Suppressor macrophage treated with lipopolysaccharide for 1 hour (primary cell): ENCODE measurements at regions not wholly inside any gene's neighbourhood (a gene's known extent, or its start where the extent isn't known, plus 50 kb on each side); places are given as distances from the start of the nearest gene placed in this dataset.

ENCODE experiments used
- DNase-seq, 3 donors: peaks; one replicate each; pipeline ENCODE4 v3.0.0-alpha.2; 2020 to 2022

DNA sequence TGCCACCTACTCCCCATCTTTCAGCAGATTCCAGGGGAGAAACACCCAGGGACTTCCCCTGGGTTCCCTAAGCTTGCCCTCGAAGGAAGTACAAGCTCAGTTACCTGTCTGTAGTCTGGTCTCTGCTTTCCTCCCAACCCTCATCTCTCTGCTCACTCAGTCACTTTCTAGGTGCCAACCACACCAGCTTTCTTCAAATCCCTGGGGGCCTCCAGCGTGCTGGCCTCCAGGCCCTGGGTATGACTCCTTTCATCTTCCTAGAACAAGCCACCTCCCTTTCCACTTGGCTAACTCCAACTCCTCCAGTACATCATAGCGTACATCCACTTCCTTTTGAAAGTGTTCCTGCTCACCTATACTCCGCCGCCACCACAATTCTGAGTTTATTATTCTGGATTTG lies 222.6 kb downstream of the SNX18 start:
- DNase-seq, result no peak

DNA sequence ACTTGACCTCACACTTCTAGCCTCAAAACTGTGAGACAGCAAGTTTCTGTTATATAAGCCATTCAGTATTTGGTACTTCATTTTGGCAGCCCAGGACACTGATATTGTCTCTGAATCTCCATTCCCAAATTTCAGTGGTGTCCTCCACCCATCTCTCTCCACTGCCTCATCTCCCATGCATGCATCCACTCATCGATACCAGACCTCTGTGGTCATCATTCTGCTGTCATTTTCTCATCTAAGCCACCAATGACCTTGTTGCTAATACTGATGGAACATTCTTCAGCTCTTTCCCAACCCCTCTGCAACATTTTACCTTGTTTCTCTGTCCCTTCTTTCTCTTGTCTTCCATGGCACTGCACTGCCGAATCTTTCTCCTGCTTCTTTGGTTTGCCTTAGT lies 221.8 kb downstream of the SNX18 start:
- DNase-seq, result no peak

DNA sequence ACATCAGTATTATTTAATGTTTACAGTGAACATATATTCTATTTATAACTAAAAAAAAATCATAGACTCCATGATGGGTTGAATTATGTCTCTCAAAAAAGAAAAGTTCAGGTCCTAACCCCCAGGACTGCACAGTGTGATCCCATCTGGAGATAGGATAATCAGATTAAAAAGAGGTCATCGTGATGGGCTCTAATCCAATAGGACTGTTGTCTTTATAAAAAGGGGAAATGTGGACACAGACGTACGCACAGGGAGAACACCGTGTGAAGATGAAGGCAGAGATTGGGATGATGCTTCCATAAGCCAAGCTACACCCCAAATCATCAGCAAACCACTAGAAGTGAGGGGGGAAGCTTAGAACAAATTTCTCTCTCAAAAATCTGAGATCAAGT lies 221.4 kb downstream of the SNX18 start:
- DNase-seq, result no peak

DNA sequence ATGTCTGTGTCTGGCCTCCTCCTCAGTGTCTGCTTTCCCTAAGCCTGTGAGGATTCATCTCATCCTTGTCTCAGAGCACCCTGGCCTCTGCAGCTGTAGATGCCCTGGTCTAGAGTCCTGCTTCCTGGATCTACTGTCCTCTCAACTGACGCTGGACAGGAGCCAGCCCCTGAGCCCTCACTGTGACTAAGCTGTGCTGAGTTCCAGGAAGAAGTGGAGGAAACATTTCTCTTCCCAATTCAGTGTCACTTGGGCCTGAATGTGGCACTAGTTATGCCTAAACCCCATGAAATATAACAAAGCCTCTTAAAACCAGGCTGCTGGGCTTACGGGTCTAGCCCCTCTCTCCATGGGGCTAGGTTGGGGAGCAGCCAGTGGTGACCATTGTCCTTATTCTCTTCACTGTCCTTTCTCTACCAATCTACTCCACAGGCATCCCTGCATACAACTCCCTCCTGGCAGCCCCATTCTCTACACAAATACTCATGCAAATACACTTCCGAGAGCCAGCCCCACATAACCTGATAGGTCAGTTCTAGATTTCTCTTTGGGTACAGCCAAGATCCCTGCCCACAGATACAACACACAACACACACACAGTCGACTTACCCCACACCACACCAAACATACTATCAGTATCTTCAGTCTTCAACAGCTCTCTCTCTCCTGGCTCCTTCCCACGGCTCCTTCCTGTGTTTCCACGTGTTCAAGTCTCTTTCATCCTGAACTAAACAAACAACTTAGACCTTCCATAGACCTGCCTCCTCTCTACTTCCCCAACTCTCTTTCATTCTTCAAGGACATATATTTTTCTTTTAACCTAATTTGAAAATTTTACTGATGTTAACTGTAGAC lies 220.8 kb downstream of the SNX18 start:
- peak; percentile 65 to 79 (median 78) for DNase-seq

DNA sequence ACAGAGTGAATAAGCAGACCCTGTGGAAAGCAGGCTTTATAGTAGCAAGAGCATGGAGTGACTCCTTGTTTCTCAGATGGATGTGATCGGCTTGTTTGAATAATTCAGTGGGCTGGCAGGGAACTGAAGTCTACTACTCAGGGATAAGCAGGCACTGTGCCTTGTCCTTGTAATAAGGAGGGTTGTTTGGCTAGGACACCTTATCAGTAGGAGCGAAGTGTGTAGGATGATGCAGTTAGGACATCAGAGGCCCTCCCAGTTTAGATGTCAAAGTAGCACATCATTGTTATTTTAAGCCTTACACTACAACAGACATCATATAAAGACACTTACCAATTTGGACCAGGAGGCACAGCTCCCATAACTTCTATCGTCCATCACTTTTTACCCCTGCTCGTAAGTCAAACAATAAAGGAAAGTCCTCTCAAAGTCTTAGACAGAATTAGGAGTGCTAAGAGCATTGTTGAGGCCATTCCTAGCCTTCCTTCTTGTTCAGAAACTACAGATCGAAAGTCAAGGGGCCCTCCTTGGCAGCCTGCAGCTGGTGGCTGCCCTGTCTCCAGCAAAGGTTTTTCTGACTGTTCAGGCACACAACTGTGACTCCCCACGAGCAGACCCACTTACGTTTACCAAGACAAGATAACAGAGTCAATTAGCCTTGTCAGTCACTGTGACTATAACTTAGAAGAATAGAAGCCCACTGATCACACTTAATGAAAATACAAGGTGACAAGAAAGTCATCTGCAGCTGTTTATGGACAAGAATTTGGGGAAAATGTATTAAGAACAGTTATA lies 218.6 kb downstream of the SNX18 start:
- no peak for DNase-seq

DNA sequence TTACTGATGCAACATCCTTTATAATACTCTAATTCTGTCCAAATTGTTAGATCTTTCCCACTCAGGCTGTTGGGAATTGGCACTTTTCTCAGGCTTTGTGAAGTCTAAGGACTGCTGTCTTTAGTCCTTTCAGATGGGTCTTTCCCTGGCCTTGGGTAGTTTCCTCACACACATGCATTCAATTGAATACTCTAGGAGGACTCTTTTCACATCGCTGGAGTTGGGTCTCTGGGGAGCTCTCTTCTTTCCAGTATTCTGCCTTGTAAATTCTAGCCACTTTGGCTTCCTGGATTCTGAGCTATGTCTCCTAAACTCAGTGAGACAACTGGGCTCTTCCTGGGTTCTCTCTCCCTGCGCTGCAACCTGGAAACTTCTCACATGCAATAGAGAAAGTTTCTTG lies 215.5 kb downstream of the SNX18 start:
- no peak for DNase-seq

DNA sequence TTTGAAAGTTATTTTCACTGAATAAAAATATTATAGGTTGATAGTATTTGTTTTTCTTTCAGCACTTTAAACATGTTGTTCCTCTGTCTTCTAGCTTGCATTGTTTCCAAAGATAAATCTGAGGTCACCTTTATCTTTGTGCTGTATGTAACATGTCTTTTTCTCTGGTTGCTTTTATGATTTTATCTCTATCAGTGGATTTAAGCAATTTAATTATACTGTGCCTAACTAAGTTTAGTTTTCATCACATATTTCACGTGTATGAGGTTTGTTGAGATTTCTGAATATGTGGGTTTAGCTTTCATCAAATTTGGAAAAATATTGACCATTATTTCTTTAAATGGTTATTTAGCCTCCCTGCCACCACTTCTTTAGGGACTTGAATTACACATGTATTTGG lies 214.5 kb downstream of the SNX18 start:
- DNase-seq, result no peak

DNA sequence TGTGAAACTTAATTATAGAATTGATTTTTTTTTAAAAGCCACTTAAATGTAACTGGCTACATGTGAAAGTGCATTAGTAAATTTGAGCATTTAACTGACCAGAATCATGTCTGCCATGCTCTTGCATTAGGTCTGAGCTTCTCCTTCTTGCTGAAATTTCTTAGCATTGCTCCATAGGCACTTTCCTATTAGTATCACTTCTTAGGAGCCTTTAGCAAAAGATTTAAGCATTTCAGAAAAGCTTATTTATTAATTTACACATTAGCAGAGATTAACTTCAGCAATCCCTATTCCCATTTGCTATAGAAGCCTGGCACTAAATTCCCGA lies 211.0 kb downstream of the SNX18 start:
- peak in 1 of 3 donors; percentile 15 for DNase-seq

DNA sequence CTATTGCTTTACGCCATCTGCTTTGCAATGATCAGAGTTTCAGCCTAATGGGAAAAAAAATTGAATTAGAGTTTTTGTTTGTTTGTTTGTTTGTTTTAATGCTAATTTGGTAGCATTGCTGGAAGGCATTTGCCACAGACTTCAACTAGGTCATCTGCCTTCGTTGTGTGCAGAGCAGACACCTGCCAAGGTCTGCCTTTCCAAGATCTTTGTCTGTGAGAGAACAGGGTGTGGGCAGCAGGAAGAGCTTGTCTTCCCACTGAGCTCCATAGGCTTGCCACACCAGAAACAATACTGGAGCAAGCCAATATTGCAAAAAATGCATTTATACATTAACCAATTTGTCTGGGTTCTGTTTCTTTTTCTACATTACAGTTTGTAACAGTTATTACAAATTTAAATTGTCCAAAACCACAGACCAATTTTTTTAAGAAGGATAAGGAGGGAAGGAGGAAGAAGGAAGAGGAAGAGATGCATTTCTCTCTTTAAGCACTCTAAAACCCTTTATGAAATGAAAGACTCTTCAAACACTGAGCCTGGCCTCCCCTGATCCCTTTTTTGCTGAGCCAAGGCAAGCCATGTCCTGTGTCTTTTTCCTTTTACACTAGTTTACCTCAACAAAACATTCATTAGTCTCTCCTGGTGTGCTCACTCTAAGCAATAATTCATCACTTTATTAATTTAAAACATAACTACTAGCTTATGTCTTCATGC lies 210.5 kb downstream of the SNX18 start:
- DNase-seq, result peak in 1 of 3 donors; percentile 8

DNA sequence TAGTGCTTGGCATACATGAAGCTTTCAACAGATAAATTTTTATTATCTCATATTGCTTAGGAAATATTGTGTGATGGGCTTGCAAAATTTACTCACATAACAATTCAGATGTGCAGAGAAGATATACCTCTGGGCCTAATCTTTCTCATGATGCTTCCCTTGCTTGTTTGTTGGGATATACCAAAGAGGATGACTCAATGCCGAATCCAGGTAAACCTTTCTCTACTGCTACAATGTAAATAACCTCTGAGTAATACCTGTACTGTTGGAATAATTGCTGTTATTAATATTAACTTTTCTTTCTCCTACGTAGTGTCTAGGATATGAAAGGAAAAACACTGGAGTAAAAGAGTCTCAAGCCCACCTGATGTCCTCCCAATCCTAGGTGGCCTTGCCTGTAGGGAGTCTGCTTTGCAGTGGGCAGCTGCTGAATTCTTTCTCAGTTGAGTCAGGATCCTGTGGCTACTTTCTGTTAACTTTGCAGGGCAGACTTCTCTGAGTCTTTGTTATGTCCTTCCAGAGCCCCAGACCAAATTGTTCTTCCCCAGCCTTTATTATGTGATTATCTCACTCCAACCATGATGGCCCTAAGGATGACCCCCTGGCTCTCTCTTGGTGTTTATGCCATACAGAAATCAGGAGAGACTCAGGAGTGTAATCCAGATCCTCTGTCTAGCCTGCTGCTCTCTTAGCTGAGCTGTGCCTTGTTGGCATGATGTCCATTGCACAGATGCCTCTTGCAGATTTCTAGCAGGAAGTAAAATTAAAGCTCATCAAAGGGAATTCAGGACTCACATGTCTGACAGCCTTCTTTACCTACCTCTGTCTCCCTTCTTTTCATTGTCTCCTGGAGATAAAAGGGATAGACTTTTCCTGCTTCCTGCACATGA lies 208.1 kb downstream of the SNX18 start:
- DNase-seq, result no peak

DNA sequence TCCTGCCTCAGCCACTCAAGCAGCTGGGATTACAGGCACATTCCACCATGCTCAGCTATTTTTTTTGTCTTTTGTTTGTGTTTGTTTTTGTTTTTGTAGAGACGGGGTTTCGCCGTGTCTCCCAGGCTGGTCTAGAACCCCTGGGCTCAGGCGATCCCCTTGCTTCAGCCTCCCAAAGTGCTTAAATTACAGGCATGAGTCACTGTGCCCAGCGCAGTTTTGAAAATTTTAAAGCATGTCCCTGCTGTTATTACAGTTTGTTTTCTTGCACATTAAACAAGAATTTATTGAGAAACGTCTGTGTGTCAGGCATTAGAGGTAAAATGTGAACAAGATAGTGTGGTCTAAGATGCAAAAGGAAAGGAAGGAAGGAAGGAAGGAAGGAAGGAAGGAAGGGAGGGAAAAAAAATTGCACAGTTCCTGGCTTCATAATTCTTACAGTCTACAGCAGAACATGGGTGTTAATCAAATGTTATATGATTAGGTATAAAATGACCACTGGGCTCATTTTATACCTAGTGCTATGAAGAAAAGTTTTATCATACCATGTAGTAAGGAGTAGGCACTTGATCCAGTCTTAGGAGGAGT lies 205.4 kb downstream of the SNX18 start:
- DNase-seq, result no peak

DNA sequence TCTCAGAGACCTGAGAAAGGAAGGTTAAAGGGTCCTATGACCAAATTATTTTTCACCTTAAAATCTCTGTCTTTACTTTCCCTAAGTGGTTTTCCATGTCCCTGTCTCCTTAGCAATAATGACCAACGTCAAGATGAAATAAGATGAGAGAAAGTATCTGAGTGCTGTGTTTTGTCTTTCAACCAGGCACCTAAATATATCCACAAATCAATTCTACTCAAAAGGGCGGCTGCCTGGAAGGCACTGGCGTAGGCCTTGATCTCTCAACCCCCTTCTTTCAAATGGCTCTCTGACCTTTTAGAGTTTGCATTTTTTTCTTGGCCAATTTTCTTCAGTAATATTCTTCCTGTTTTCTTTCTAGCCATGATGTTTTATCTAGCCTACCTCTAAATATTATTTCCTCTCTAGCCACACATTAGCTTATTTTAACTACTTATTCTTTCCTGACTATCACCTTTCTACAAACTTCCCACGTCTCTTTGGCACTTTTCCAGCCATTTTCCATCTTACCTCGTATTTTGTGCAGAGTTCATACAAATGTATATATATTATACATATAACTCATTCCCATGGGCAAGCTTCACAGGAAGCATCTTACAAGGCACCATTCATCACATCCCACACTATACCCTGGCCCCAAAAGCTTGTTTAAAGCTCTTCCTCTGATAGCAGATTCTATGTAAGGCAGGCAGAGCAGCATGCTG lies 204.5 kb downstream of the SNX18 start:
- DNase-seq, result no peak

DNA sequence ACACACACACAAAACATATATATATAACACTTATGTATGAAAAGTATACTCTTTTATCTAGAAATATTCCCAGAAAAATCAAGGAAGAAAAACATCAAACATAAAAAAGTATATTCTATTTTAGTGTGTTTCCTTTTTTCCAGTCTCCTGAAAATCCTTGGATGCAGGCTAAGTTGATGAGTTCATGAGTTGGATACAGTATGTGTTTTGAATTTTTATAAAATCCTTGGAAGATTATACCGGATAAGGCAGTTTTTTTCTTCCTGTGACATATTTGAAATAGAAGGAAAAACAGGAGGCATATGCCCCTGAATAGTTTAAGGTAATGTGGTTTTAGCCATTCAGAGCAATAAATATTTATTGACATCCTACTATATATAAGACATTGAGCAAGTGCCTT lies 203.6 kb downstream of the SNX18 start:
- no peak for DNase-seq

DNA sequence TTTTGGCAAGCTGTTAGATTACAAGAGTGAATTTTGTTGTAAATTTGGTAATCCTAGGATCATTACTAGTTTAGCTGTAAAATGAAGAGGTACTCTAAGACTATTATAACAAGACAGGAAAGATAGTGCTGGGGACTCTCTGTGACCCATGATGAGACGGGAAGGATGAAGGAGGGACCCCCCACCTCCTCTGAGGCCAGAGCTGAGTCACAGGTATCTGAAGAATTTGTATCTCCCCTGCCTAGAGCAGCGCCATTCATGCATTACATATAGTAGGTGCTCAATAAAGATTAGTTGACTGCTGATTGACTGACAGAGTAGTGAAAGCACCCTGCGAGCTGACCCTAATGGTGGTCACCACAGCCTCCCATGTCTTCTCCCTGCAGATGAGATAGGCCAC lies 202.8 kb downstream of the SNX18 start:
- no peak for DNase-seq

DNA sequence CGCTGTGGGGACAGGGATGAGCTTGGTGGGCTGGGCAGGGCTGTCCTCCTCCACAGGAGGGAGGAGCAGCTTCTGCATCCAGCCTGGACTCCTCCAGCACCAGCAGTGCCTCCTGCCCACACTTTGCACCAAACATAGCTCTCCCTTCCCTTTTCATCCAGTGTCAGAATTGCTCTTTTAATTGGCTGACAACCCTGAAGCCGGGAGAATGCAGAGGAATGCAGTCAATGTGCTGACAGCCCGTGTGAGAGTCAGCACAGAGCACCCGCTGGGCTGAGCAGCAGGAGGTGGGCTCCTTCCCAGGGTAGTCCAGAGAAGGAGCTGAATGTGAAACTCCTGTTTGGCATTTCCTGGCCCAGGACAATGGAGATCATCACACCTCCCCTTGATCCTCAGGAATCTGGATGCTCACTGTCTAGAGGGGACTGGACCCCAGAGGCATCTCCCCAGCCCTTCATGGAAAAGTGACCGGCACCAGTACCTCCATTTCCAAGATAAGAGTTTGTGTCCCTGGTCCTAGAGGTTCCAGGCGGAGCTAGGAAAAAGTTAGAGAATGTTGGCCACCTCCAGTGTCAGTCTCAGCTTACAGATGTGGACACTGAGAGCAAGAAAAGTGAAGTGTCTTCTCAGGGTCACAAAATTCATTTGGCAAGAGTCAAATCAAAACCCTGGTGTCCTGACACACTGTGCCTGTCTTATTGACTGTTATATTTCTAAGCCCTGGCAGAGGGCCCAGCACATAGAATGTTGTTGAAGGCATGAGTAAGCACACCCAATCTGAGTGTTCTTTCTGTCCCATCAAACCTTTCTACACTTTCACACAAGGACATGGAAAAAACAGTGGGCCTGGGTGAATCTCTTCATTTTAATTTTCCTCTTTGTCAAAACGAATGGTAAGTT lies 202.1 kb downstream of the SNX18 start:
- DNase-seq, result no peak

DNA sequence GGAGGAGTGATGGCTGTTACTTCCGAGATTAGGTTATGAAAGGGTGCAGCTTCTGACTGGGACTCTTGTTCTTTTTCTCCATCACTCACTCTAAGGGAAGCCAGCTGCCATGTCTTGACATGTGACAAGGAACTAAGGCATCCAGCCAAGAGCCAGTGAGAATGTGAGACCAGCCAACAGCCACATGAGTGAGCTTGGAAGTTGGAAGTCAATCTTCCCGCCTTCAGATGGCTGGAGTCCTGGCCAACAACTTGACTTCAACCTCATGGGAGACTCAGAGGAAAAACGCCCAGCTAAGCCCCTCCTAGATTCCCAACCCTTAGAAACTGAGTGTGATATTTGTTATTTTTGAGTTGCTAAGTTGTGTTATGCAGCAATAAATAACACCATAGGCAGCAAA lies 201.1 kb downstream of the SNX18 start:
- no peak for DNase-seq

DNA sequence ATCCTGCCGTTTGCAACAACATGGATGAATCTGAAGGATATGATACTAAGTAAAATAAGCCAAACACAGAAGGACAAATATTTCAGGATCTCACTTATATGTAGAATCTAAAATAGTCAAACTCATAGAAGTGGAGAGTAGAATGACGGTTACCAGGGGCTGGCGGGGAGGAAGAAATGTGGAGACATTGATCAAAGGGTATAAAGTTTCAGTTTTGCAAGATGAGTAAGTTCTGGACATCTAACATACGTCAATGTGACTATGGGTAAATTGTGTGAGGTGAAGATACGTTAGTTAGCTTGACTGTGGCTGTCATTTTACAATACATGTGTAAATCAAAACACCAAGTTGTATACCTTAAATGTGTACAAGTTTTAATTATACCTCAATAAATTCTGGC lies 200.3 kb downstream of the SNX18 start:
- no peak for DNase-seq

DNA sequence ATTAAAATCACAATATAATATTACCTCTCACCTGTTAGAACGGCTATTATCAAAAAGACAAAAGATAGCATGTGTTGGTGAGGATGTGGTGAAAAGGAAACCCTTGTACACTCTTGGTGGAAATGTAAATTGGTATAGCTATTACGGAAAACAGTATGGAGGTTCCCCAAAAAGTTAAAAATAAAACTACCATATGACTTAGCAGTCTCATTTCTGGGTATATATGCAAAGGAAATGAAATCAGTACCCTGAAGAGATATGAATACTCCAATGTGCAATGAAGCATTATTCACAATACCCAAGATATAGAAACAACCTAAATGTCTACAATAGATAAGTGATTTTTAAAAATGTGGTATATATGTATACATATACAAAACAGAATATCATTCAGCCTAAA lies 199.9 kb downstream of the SNX18 start:
- peak in 2 of 3 donors; percentile 43 to 62 for DNase-seq

DNA sequence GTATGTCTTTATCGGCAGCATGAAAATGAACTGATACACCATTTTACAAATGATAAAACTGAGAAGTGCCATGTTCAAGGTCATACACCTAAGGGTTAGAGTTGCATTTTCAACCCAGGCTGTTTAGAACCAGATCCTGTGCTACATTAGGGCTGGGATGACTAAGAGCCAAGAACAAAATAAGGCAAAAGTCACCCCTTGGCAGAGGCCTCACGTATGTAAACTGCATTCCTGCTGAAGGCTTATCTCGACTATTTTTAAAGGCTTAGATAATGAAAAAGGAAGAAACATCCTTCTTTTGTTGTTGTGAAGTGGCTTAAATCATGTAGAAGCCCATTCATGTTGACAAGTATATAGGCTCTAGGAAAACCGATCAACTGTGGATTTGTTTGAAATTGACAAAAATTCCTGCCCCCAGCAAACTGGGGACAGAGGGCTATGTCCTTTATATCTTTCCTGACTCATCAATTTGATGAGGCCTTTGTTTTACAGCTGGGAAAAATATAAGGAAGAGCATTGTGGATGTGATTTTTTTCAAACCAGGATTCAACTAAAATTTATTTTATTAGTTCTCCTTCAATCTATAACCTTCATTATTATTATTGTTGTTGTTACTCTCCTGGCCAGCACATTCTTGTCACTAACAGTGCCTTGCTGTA lies 196.5 kb downstream of the SNX18 start:
- no peak for DNase-seq

DNA sequence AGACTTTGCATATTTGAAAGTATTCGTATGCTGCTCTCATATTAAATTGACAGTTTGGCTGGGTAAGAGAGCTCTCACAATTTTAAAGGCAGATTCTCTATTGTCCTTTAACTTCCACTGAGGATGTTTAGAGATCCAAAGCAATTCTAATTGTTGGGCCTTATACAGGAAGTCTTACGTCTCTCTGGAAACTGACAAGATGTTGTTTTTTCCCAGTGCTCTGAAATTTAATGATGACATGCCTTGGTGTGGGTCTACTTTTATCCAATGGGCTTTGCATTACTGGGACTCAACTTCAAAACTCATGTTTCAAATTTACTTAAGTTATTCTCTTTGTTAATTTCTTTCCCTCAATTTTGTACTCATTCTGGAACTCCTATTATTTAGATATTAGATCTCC lies 191.5 kb downstream of the SNX18 start:
- DNase-seq, result no peak
